ENCODE measurements at regions not wholly inside any gene's neighbourhood (a gene's known extent, or its start where the extent isn't known, plus 50 kb on each side); places are given as distances from the start of the nearest gene placed in this dataset.

- Histone ChIP-seq H2AFZ (ENCODE audit: low read length) (no peak overlapping the region), H3K9me2 (ENCODE audit: insufficient read depth, low read length) (no peaks in the 10 kb centered on the region), H3K79me2 (ENCODE audit: insufficient read depth, low read depth, low read length) (no peaks in the 10 kb centered on the region), H3K4me1 (ENCODE audit: insufficient read depth, low read length, poor library complexity, severe bottlenecking) (no peaks in the 10 kb centered on the region), H3K9me3 (ENCODE audit: low read length) (no peaks in the 10 kb centered on the region), H3K27ac (ENCODE audit: low read depth, low read length, poor library complexity, severe bottlenecking) (no peak overlapping the region), H4K20me1 (ENCODE audit: insufficient read depth, low read length) (no peaks in the 10 kb centered on the region), H3K4me3 (ENCODE audit: low read depth, low read length, poor library complexity, severe bottlenecking) (no peak overlapping the region), H3K36me3 (ENCODE audit: insufficient read depth, low read length) (no peaks in the 10 kb centered on the region), H3K4me2 (ENCODE audit: low read length) (no peak overlapping the region)
- POLR2A ChIA-PET: interaction anchor here (1.3 kb wide), 1 partner anchor 20 kb away, joined by 4 read pairs; no protein-coding TSS in a partner anchor
- TF ChIP-seq EZH2phosphoT487 (IDR thresholded peaks at IDR 0.05; ENCODE audit: borderline replicate concordance, low read depth, low read length): no peak
- TF ChIP-seq CTCF (conservative IDR thresholded peaks at IDR 0.05; ENCODE audit: low read length): no peak
- no TSS peak for BruUV-seq (replicated peaks)
- DNase-seq (ENCODE audit: low spot score): no peak
- intact Hi-C loops (cut with micrococcal nuclease; ENCODE audit: unreplicated experiment): no loop called here
- CTCF ChIA-PET (ENCODE audit: unreplicated experiment): no interaction called here
Measured at GRCh38 chr18:51491678-51492372, 294.3 kb upstream of the MEX3C start.

- DNase-seq (ENCODE audit: low spot score): no peak
- H3K4me3 ChIP-seq (ENCODE audit: low read depth, low read length, poor library complexity, severe bottlenecking): no peak overlapping the region
- BruUV-seq (replicated peaks): no TSS peak
- CTCF ChIA-PET (ENCODE audit: unreplicated experiment): no interaction called here
- H4K20me1 ChIP-seq (ENCODE audit: insufficient read depth, low read length): no peaks in the 10 kb centered on the region
- no peak overlapping the region for H2AFZ ChIP-seq (ENCODE audit: low read length)
- no peak overlapping the region for H3K4me2 ChIP-seq (ENCODE audit: low read length)
- no peaks in the 10 kb centered on the region for H3K36me3 ChIP-seq (ENCODE audit: insufficient read depth, low read length)
- H3K79me2 ChIP-seq (ENCODE audit: insufficient read depth, low read depth, low read length): no peaks in the 10 kb centered on the region
- H3K27ac ChIP-seq (ENCODE audit: low read depth, low read length, poor library complexity, severe bottlenecking): no peak overlapping the region
- intact Hi-C loops (cut with micrococcal nuclease; ENCODE audit: unreplicated experiment): no loop called here
- no peaks in the 10 kb centered on the region for H3K4me1 ChIP-seq (ENCODE audit: insufficient read depth, low read length, poor library complexity, severe bottlenecking)
- TF ChIP-seq CTCF (conservative IDR thresholded peaks at IDR 0.05; ENCODE audit: low read length) (no peak), EZH2phosphoT487 (IDR thresholded peaks at IDR 0.05; ENCODE audit: borderline replicate concordance, low read depth, low read length) (no peak)
- H3K9me2 ChIP-seq (ENCODE audit: insufficient read depth, low read length): no peaks in the 10 kb centered on the region
- POLR2A ChIA-PET: no interaction called here
- H3K9me3 ChIP-seq (ENCODE audit: low read length): no peaks in the 10 kb centered on the region
Measured at GRCh38 chr18:51498085-51498855, 300.8 kb upstream of the MEX3C start.

- H3K27ac ChIP-seq (ENCODE audit: low read depth, low read length, poor library complexity, severe bottlenecking): no peak overlapping the region
- no peaks in the 10 kb centered on the region for H4K20me1 ChIP-seq (ENCODE audit: insufficient read depth, low read length)
- TF ChIP-seq EZH2phosphoT487 (IDR thresholded peaks at IDR 0.05; ENCODE audit: borderline replicate concordance, low read depth, low read length) (no peak), CTCF (conservative IDR thresholded peaks at IDR 0.05; ENCODE audit: low read length) (no peak)
- no peaks in the 10 kb centered on the region for H3K9me2 ChIP-seq (ENCODE audit: insufficient read depth, low read length)
- no peak overlapping the region for H3K4me3 ChIP-seq (ENCODE audit: low read depth, low read length, poor library complexity, severe bottlenecking)
- H3K9me3 ChIP-seq (ENCODE audit: low read length): no peaks in the 10 kb centered on the region
- ChIA-PET CTCF (ENCODE audit: unreplicated experiment) (no interaction called here), POLR2A (no interaction called here)
- H3K4me2 ChIP-seq (ENCODE audit: low read length): no peak overlapping the region
- no peak for DNase-seq (ENCODE audit: low spot score)
- no peaks in the 10 kb centered on the region for H3K36me3 ChIP-seq (ENCODE audit: insufficient read depth, low read length)
- no peak overlapping the region for H2AFZ ChIP-seq (ENCODE audit: low read length)
- H3K4me1 ChIP-seq (ENCODE audit: insufficient read depth, low read length, poor library complexity, severe bottlenecking): no peaks in the 10 kb centered on the region
- H3K79me2 ChIP-seq (ENCODE audit: insufficient read depth, low read depth, low read length): no peaks in the 10 kb centered on the region
- intact Hi-C loops (cut with micrococcal nuclease; ENCODE audit: unreplicated experiment): no loop called here
- BruUV-seq (replicated peaks): no TSS peak
Measured at GRCh38 chr18:51503351-51503750, 305.9 kb upstream of the MEX3C start.

Data from OCI-LY7 (cell line).